ENCODE measurements at regions not wholly inside any gene's neighbourhood (a gene's known extent, or its start where the extent isn't known, plus 50 kb on each side); places are given as distances from the start of the nearest gene placed in this dataset.

DNA sequence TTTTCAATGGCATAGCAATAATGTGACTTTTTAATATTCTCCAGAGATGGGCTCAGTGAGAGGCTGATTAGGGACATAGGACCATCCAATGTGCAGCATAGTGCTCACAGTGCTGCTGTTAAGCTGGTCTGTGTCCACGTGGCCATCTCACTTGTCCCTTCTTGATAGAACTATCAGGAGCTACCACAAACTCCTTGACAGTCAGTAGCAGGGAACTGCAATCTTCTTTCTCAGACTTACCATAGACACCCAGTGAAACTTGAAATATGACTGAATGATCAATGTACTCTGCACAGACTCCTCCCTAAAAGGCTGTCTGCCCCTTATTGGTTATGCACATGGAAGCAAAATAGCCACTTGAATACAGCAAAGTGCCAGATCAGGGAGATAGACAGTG, 64.5 kb upstream of the WARS2 start:
- TF ChIP-seq, protein P1, sequence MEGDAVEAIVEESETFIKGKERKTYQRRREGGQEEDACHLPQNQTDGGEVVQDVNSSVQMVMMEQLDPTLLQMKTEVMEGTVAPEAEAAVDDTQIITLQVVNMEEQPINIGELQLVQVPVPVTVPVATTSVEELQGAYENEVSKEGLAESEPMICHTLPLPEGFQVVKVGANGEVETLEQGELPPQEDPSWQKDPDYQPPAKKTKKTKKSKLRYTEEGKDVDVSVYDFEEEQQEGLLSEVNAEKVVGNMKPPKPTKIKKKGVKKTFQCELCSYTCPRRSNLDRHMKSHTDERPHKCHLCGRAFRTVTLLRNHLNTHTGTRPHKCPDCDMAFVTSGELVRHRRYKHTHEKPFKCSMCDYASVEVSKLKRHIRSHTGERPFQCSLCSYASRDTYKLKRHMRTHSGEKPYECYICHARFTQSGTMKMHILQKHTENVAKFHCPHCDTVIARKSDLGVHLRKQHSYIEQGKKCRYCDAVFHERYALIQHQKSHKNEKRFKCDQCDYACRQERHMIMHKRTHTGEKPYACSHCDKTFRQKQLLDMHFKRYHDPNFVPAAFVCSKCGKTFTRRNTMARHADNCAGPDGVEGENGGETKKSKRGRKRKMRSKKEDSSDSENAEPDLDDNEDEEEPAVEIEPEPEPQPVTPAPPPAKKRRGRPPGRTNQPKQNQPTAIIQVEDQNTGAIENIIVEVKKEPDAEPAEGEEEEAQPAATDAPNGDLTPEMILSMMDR (IDR thresholded peaks at IDR 0.05 in 4 of 5, conservative IDR thresholded peaks at IDR 0.05 in 1 of 5), result no peak
- TF ChIP-seq POLR2A (IDR thresholded peaks at IDR 0.05), result no peak

Measured in gastrocnemius medialis (tissue), 4 donors.